Right renal pelvis (tissue), 4 donors: ENCODE measurements at regions not wholly inside any gene's neighbourhood (a gene's known extent, or its start where the extent isn't known, plus 50 kb on each side); places are given as distances from the start of the nearest gene placed in this dataset.
A peak's percentile ranks its signal among the peaks of the same experiment; 100 is the strongest.
"Not testable (repeated sequence)": the region's sequence is repeated elsewhere in the genome, so short reads cannot be mapped to it uniquely, and the experiment has no call there.

Experiments
- DNase-seq, 4 donors: peaks; one replicate each; pipeline ENCODE4 v3.0.0-alpha.2; 2013; ENCODE audit warnings: low read depth in 4 of 4, low spot score in 3 of 4, missing footprints in 1 of 4

GRCh38 chr12:86660488-86661147 is 404.4 kb upstream of the MGAT4C start:
- no peak for DNase-seq

GRCh38 chr12:86659985-86660384 is 403.8 kb upstream of the MGAT4C start:
- no peak for DNase-seq

- no peak for DNase-seq
Observed at GRCh38 chr12:86658303-86658702, 402.1 kb upstream of the MGAT4C start.

DNA sequence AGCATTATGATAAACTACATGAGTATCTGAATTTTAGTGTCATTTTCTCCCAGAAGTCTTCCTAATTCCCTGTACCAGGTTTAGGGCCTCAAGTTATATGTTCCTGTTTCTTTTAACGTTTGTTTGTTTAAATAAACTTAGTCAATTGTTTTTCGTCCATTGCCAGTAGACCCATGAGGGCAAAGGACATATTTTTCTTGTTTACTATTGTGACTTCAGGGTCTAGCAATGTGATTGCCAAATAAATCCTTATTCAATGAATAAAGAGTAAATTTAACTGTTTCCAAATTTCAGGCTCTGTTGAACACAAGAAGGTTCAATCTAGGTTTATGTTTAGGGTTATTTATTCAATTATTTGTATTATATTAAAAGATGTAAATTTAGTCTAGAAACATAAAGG is 391.6 kb upstream of the MGAT4C start:
- DNase-seq: no peak

GRCh38 chr12:86634456-86635410 is 378.5 kb upstream of the MGAT4C start:
- DNase-seq: no peak

DNA sequence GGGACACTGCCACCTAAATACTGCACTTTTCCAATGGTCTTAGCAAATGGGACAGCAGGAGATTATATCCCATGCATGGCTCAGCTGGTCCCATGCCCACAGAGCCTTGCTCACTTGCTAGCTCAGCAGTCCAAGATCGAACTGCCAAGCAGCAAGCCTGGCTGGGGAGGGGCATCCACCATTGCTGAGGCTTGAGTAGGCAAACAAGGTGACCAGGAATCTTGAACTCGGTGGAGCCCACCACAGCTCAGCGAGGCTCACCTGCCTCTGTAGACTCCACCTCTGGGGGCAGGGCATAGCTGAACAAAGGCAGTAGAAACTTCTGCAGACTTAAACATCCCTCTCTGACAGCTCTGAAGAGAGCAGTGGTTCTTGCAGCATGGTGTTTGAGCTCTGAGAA is 370.8 kb upstream of the MGAT4C start:
- no peak for DNase-seq

DNA sequence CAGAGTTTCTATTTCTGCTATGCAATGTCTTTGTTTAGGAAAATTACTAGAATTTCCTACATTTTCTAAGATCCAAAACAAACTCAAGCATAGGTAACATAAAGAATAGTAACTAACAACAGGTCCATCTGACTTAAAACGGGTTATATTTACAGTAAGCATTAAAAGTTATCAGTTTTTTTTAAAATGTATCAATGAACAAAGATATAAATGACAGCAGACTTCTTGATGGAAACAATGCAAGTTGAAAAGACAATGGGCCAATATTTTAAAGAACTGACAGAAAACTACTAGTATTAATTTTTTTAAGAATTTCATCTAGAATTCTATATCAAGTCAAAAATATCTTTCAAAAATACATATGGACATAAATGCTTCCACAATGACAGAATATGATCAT is 367.1 kb upstream of the MGAT4C start:
- no peak for DNase-seq

DNA sequence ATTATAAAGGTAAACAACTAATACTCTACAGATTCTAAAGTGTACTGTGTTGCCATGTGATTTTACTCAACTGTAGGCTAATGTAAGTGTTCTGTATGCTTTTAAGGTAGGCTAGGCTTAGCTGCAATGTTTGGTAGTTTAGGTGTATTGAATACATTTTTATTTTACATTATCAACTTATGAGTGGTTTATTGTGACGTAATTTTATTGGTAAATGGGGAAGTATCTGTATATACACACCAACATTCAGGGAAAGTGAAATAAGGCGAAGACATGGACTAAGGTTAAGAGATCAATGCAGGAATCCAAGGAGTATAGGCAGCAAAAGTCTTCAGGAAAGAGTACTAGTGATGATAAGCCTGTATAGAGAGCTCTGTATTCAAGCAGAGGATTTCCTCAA is 365.8 kb upstream of the MGAT4C start:
- DNase-seq: no peak

- peak in 1 of 4 donors; percentile 0 for DNase-seq
Observed at GRCh38 chr12:86613311-86613710, 357.1 kb upstream of the MGAT4C start.

DNA sequence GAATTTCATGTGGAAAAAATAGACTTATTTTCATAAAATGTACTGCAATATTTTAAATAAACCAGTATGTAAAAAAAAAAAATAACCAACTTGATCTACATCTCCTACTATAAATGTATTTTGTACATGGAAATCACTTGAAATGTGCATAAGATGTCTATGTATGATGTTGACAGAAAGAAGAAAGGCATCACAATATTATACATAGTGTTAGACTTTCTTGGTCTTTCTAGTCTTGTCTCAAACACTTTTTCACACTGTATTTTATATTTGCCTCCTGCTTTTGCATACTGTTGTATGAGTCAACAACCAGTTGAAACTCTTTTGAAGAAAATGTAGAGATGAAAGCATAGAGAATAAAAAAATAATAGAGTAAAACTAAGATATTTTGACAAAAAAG is 352.4 kb upstream of the MGAT4C start:
- no peak for DNase-seq

- DNase-seq: no peak
Observed at GRCh38 chr12:86601550-86602308, 345.5 kb upstream of the MGAT4C start.

- no peak for DNase-seq
Observed at GRCh38 chr12:86600664-86601231, 344.6 kb upstream of the MGAT4C start.

DNA sequence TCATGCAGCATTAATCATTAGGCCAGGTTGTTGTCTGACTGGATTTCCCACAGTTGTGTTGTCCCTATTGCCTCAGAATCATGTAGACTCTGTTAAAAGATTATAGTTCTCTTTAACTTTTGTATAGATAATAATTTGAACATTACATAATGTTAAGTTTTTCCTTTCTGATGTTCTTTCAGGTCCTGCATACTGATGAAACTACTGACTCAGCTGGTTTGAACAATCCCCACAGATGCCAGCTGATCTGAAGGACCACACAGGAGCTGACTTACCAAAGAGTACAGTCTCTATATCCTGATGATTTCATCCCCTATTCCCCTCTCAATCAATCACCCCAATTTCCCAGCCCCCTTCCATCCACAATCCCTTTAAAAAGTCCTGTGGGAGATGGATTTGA is 341.2 kb upstream of the MGAT4C start:
- no peak for DNase-seq

DNA sequence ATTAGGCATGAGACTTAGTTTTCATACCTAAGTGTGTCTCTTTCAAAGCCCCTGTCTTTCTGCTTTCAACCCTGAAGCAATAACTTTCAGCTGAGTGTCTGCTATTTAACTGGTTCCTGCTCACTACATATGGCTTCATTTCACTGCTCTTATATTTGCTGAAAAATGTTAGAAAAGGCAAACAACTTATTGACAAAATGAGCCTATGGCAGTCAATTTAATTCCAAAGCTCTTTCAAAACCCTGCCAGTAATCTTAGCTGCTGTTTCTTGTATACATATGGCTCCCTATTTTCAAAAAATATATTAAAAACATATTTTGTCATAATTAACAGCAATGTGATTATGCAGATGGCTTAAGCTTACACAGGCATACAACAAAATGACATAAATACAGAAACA is 334.1 kb upstream of the MGAT4C start:
- no peak for DNase-seq

DNA sequence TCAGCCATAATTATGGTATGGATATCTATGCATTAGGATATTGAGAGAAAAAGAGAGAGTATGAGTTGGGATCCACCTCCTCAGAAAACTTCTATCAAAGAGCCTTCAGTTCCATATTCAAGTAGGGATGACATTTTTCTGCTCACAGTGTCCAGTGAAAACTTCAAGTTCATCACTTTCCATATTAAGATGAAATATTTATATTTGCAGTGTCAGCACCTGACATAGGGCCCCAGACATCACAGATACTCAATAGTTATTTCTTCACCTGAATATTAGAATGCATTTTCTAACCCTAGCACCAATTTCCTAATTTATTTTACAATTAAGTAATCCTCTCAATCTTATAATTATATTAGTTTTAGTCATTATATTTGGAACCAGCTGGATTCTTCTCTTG is 318.0 kb upstream of the MGAT4C start:
- DNase-seq: no peak

DNA sequence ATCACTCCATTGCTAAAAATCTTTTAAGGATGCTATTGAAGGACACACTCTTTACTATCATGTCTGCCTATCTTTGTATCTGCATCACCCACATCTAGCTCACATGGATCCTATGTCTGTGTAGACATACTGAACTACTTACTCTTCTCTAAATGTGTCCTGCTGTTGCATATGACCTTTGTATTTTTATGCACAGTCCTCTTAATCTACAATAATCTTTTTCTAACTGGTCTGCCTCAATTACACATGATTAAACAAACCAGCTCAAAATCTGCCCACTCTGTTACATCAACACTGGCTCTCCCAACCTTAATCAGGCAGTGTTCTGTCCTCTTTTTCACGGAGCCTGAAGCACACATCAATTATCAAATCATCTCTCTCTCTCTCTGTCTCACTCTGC is 316.3 kb upstream of the MGAT4C start:
- no peak for DNase-seq

GRCh38 chr12:86565038-86565437 is 308.8 kb upstream of the MGAT4C start:
- no peak for DNase-seq

GRCh38 chr12:86555491-86555890 is 299.3 kb upstream of the MGAT4C start:
- DNase-seq: not testable (repeated sequence)

- no peak for DNase-seq
Observed at GRCh38 chr12:86551146-86551571, 295.0 kb upstream of the MGAT4C start.

GRCh38 chr12:86550218-86551145 is 294.3 kb upstream of the MGAT4C start:
- no peak for DNase-seq
